DOHH2 (cell line): ENCODE measurements at regions not wholly inside any gene's neighbourhood (a gene's known extent, or its start where the extent isn't known, plus 50 kb on each side); places are given as distances from the start of the nearest gene placed in this dataset.

ENCODE experiments used
- H3F3A ChIP-seq: fragments of 200-600 bp; sonication (generic), shearing (Covaris generic); 2 replicates; pipeline ENCODE4 v1.6.0; 2016; ENCODE audit warnings: antibody characterized with exemption, mild to moderate bottlenecking; ENCODE audit not compliant: control insufficient read depth, insufficient read depth
- H3K27ac ChIP-seq: fragments of 200-600 bp; sonication (generic); 2 replicates; pipeline ENCODE4 v1.5.1; 2014; ENCODE audit warnings: low read depth, mild to moderate bottlenecking, low read length, moderate library complexity
- H3K27me3 ChIP-seq: fragments of 200-600 bp; sonication (generic); 2 replicates; pipeline ENCODE4 v1.6.1; 2014; ENCODE audit warnings: mild to moderate bottlenecking, low read length, mixed read lengths; ENCODE audit not compliant: control insufficient read depth
- H3K36me3 ChIP-seq: fragments of 200-600 bp; sonication (generic); 2 replicates; pipeline ENCODE4 v1.6.1; 2014; ENCODE audit warnings: mild to moderate bottlenecking, low read length, moderate library complexity, mixed read lengths; ENCODE audit not compliant: control insufficient read depth
- H3K4me1 ChIP-seq: fragments of 200-600 bp; sonication (generic); 2 replicates; pipeline ENCODE4 v1.6.1; 2014; ENCODE audit warnings: mild to moderate bottlenecking, low read length, mixed read lengths; ENCODE audit not compliant: control insufficient read depth
- H3K4me2 ChIP-seq: fragments of 200-600 bp; sonication (generic); 2 replicates; pipeline ENCODE4 v1.6.0; 2014; ENCODE audit warnings: mild to moderate bottlenecking, low read length, moderate library complexity
- H3K4me3 ChIP-seq: fragments of 200-600 bp; sonication (generic); 2 replicates; pipeline ENCODE4 v1.5.1; 2014; ENCODE audit warnings: mild to moderate bottlenecking, low read length, mixed read lengths
- H3K79me2 ChIP-seq: fragments of 200-600 bp; sonication (generic); 2 replicates; pipeline ENCODE4 v1.6.1; 2014; ENCODE audit warnings: mild to moderate bottlenecking, low read length, mixed read lengths; ENCODE audit not compliant: control insufficient read depth
- H3K9me2 ChIP-seq: fragments of 200-600 bp; sonication (generic); replicated peaks from 2 replicates; pipeline ENCODE4 v1.6.1; 2014; ENCODE audit warnings: mild to moderate bottlenecking, low read length, mixed read lengths; ENCODE audit not compliant: control insufficient read depth
- H3K9me3 ChIP-seq: fragments of 200-600 bp; sonication (generic); 2 replicates; pipeline ENCODE4 v1.6.1; 2014; ENCODE audit warnings: antibody characterized with exemption, low read length, mixed read lengths; ENCODE audit not compliant: control insufficient read depth, insufficient read depth
- H4K20me1 ChIP-seq: fragments of 200-600 bp; sonication (generic); 2 replicates; pipeline ENCODE4 v1.6.0; 2014; ENCODE audit warnings: low read depth, mild to moderate bottlenecking, antibody characterized with exemption, low read length, moderate library complexity; ENCODE audit not compliant: control insufficient read depth, insufficient read depth
- CTCF ChIP-seq: fragments of 200-600 bp; sonication (generic); IDR thresholded peaks from one replicate; pipeline ENCODE4 v1.5.1; 2014; ENCODE audit warnings: antibody characterized with exemption, mild to moderate bottlenecking, low read depth, low read length; ENCODE audit not compliant: poor library complexity, severe bottlenecking
- EZH2phosphoT487 ChIP-seq: fragments of 200-600 bp; sonication (generic); IDR thresholded peaks from 2 replicates; pipeline ENCODE4 v1.6.1; 2017; ENCODE audit warnings: borderline replicate concordance, mild to moderate bottlenecking, antibody characterized with exemption, low read length, moderate library complexity, mixed read lengths

GRCh38 chr2:239832490-239833268, 192.5 kb downstream of the NDUFA10 start:
- no peak overlapping the region for H3K4me2 ChIP-seq
- H4K20me1 ChIP-seq: no peaks in the 10 kb centered on the region
- no peaks in the 10 kb centered on the region for H3F3A ChIP-seq
- no peaks in the 10 kb centered on the region for H3K9me2 ChIP-seq
- no peak overlapping the region for H3K4me3 ChIP-seq
- no peak overlapping the region for H3K27ac ChIP-seq
- no peaks in the 10 kb centered on the region for H3K79me2 ChIP-seq
- TF ChIP-seq CTCF (no peak), EZH2phosphoT487 (no peak)
- H3K9me3 ChIP-seq: peaks cover 3% of the 10 kb centered on the region; the same call in 1 of the 2 replicates
- H3K27me3 ChIP-seq: no peaks in the 10 kb centered on the region
- H3K4me1 ChIP-seq: no peaks in the 10 kb centered on the region
- no peaks in the 10 kb centered on the region for H3K36me3 ChIP-seq

GRCh38 chr2:239831861-239832489, 193.2 kb downstream of the NDUFA10 start:
- Histone ChIP-seq H3K27ac (no peak overlapping the region), H3K9me2 (no peaks in the 10 kb centered on the region), H3F3A (no peaks in the 10 kb centered on the region), H3K4me3 (no peak overlapping the region), H3K4me2 (no peak overlapping the region), H3K9me3 (peaks cover 3% of the 10 kb centered on the region; the same call in 1 of the 2 replicates), H3K79me2 (no peaks in the 10 kb centered on the region), H4K20me1 (no peaks in the 10 kb centered on the region), H3K36me3 (no peaks in the 10 kb centered on the region), H3K4me1 (no peaks in the 10 kb centered on the region), H3K27me3 (no peaks in the 10 kb centered on the region)
- TF ChIP-seq EZH2phosphoT487: no peak
- no peak for TF ChIP-seq CTCF

- no peak overlapping the region for H3K4me2 ChIP-seq
- no peak overlapping the region for H3K27ac ChIP-seq
- H3K9me3 ChIP-seq: no peaks in the 10 kb centered on the region
- H3K36me3 ChIP-seq: no peaks in the 10 kb centered on the region
- no peaks in the 10 kb centered on the region for H4K20me1 ChIP-seq
- no peaks in the 10 kb centered on the region for H3F3A ChIP-seq
- H3K4me1 ChIP-seq: no peaks in the 10 kb centered on the region
- TF ChIP-seq CTCF: no peak
- no peak for TF ChIP-seq EZH2phosphoT487
- H3K4me3 ChIP-seq: no peak overlapping the region
- H3K79me2 ChIP-seq: no peaks in the 10 kb centered on the region
- no peaks in the 10 kb centered on the region for H3K9me2 ChIP-seq
- no peaks in the 10 kb centered on the region for H3K27me3 ChIP-seq
These were observed 194.0 kb downstream of the NDUFA10 start for GRCh38 chr2:239831001-239831731.
